Stimulated activated CD4-positive, alpha-beta T cell treated with anti-CD3 and anti-CD28 coated beads, Interleukin-4, amount 100 ng/mL, for 4 hours (primary cell): ENCODE measurements at regions not wholly inside any gene's neighbourhood (a gene's known extent, or its start where the extent isn't known, plus 50 kb on each side); places are given as distances from the start of the nearest gene placed in this dataset.

Source experiments
- DNase-seq, 2 experiments: peaks; one replicate each; pipeline ENCODE4 v3.0.0-alpha.2; 2020

DNA sequence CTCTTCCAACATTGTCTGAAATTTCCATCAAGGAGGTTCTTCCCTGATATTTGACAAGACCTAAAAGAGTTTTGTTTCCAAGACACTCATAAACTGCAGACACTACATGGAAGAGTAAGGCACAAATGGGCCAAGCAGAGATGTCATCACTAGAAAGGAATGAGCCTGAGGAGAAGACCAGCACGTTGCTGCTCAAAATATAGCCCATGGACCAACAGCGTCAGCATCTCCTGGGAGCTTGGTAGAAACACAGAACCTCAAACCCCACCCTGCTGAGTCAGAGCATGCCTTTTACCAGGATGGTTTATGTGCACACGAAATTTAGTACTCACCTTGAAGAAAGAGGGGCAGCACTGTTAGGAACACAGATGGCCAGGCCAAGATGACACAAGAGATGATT, 128.7 kb upstream of the MID1 start:
- no peak for DNase-seq

DNA sequence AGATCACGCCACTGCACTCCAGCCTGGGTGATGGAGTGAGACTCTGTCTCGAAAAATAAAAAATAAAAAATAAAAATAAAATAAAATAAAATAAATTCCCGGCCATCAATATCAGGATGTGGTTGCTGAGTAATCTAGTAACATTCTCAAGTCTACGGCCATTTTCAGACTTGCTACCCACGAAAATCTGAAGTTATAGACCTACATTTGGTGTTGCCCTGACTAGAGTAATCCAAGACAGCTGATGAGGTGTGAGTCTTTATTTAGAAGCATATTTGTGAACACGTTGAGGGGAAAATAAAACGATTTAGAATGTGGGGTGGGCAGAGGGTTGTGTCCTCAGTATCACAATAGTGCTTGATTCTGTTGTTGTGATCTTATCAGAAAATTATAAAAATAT, 130.2 kb upstream of the MID1 start:
- DNase-seq: no peak

DNA sequence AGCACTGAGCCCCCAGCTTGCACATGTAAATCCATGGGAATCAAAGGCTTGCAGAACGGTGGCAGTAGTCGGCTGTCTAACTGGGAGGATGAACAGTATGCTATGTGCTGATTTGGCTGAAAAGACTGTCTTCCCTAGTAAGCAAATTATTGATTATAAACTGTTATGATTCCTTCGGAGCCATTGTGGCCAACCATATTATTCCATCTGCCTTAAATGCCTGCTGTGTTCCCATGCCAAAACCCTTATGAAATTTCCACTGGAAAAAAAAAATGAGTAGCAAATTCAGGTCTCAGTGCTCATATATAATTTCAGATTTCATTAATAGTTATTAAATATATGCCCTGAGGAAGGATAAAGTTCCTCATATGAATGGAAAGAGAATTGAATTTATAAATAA, 132.7 kb upstream of the MID1 start:
- no peak for DNase-seq

DNA sequence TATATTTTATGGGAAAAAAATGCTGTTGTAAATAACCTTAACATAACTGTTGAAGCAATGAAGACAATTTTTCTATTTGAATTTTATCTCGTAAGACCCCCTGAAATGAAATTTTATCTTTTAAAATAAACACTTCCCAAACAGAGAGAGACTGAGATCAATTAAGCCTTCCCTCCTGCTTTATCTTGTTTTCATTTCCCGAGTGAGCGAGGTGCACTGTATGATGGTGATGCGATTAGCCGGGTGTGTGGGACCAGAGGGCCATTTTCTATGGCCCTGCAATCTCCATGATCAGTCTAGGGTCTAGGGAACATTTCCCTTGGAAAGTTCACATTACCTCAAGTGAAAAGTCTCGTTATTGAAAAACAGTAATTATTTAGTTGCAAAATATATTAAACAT, 134.1 kb upstream of the MID1 start:
- no peak for DNase-seq

DNA sequence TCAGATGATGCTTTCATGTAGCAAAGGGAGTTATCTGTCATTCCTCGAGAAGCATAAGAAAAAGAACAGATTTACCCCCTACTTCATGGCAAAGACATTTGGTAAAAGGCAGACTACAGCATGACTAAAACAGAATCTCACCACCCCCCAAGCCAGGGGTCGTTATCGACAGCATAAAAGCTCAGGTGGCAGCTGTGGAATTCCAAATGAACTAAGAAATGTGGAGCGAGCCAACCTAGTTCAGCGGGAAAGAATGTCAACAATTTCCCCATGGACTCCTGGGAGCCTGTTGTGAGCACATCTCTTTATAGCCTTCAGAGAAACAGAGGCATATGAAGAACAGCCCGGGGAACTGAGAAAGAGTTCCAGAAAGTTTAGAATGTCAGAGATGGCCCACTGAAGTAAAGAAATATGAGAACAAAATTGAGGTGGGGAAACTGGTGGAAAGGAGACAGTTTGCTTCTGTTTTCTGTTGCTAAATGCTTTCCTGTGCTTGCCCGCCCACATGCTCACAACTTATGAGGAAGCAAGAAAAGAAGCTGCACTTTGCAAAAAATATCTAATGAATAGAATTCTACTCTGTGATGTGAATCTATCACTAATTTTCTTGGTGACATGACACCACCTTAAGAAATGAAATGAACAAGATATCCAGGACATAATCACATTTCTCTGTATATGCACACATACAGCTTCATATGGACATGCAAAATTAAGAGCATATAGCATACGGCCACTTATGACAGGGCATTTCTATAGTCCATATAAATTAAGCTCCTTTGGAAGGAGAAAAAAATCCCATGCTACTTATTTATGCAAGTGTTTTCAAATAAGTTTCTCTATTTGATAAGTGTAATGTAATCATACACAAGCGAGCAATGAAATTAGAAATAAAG, 135.3 kb upstream of the MID1 start:
- no peak for DNase-seq

DNA sequence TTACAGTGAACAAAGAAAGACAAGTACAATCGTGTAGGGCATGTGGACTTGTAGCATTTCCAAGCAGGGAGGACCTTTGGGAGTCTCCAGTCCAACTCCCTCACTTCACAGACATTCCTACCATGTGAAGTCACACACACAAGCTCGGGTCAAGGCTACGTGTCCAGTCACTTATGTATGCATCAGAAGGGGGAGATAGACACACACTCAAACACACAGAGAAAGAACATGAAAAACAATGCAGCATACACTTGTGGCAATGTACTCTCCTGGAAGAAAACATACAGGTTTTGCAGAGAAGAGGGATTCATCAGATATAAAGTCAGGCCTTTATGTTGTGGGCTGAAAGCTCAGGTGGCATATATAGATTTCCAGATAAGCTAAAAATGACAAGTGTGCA, 136.1 kb upstream of the MID1 start:
- DNase-seq: no peak

DNA sequence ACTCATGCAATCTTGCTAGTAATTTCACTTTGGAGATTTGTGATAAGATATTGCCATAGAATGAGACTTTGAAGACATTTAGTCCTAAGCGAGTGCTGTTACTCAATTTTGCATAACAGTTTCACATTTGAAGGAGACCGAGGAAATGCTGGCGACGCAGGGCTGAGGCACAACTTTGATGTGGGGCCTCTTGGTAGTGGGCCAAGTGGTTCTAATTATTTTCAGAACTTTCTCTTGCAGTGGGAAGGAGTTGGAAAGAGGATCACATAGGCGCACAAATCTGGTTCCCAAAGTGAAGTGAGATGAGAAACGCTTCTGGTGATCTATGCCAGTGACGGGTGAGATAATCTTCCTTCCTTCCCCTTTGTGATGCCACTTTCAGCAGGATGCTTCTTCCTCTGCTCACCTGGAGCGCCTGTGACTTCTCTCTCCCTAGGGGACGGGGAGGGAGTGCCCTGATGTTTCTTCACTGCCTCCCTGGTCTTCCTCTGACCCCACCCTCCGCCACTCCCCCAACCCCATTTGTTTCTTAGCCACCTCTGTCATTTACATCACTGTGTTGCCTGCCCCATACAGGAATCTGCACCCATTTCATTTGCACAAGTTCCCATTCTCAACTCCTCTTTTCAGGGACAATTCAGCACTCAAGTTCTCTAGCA, 138.9 kb upstream of the MID1 start:
- no peak for DNase-seq

DNA sequence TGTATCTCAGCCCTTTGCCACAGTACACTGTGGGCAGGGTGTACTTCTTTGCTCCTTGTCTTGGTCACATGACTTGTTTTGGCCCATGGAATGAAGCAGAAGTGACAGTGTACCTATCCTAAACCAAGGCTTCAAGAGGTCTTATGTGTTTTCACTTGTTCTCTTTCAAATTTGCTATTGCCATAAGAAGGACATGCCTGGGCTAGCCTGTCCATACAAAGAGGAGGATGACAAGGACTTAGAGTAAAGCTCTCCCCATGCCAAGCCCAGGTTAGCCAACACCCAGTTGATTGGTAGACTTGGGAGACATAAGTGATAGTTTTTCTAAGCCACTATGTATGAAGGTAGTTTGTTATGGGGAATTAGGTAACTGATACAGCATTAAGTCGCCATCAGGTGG, 141.1 kb upstream of the MID1 start:
- DNase-seq: no peak

DNA sequence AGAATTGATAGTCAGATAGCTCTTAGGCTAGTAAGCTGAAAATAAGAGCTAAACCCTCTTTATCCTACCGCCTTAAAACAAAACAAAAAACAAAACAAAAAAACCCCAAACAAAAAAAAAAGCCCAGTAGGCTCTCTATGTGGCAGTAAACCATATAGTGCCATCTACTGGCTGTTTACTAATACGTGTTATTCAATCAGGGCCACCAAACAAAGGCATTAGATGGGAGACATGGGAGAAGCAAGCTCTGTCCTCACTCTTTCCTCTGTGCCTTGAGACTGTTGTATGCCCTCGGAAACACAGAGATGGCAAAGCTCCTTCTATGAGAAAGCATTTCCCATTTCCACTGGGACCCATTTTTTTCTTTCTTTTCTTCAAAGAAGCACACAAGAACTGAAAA, 148.8 kb upstream of the MID1 start:
- DNase-seq: no peak

DNA sequence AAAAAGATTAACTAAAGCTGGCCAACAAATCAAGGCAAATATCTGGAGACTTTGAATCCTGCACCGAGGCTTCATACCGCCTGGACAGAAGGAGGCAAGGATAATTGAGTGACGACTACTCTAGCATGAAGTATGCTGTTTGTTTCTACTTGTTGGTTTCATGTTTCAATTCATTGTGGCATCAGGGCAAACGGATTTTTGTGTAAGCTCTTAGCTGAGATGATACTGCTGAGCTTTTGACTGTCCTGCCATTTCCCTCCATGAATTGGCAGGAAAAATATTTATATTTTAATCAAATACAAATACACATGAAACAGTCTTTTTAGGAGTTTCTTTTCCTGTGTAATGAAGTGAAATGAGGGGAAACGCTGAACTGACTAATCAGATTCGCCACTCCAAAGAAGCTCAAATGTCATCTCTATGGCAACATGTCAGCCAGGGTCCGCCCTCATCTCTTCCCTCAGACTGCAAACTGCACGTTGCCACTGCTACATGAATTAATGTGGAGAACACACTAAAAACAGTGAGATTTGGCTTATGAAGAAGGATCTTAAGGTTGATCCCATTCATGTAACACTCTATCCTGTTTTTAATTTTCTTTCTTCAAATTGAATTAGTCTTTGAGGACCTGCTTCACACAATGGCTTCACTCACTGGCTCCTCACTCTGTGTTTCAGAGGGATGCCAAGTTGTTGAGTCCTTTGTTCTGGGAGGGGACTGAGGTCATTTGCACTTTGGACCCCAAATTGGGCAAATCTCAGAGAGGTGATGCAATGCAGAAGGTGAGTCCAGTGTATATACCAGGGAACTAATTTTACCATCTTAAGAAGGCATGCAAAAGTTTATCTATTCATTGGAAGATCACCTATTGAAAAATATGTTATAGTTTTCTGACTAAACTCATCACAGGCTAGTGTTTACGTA, 149.6 kb upstream of the MID1 start:
- no peak for DNase-seq

DNA sequence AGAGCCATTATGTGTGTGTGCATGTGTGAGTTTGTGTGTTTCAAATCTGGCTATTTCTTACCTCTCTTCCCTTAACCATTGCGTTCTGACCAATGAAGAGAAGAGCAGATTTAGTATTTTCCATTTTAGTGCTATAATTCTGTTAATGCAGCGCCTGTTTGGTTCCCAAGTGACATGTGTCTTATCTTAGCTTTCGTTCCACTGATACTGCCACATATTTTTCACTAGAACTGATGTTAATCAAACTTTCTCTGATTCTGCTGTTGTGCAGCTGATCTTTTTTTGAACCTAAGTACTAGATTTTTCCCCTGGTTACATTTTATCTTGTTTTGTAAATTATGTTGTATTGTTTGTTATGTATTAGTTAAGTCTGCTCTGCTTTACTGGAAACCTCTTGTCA, 152.9 kb upstream of the MID1 start:
- DNase-seq: no peak

DNA sequence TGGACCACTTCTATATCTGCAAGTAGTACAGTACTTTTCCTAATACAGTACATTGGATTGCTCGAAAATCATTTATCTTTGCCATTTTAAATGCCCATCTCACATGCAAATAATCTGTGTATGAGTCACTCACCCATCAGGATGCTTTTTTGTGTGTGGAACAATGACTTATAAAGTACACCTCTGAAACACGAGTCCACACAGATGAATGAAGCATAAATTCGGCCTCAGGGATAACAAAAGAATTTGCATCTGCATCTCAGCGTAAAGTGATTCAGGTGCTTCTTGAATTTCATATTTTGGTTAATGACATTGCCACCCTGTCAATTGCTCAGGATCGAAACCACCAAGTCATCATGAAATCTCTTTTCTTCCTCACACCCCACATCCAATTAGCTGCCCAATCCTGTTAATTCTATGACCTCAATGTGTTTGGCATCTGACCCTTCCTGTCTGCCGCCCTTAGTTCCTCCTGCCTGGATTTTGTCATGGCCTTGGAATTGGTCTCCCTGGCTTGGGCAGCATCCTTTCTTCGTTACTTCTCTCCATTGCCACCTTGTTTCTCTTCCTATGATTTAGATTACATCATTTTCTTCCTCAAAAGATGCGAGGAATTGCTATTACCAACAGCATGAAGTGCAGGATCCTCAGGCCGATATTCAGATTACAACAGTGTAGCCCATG, 161.6 kb upstream of the MID1 start:
- DNase-seq: no peak

DNA sequence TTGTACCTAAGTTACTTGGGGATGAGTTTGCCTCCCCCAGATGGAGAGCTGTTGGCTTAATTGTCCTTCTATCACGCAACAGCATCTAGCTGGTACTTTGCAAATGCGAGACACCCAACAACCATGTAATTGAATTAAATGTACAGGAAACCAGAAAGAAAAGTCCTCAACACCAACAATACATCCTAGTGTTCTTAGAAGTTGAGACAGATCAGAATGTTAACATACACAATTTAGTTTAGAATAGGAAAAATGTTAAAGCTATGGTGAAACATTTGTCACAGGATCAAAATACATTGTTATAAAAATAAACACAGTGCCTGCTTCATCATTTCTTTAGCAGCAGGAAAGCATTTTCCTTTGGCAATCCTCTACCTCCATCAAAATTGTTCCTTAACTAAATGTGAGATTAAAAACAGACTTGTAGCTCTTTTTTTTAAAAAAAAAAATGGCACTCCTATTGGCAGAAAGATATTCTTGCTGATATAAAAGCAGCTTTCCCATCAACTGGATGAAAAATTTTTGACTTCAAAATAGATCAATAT, 163.1 kb upstream of the MID1 start:
- DNase-seq: no peak

DNA sequence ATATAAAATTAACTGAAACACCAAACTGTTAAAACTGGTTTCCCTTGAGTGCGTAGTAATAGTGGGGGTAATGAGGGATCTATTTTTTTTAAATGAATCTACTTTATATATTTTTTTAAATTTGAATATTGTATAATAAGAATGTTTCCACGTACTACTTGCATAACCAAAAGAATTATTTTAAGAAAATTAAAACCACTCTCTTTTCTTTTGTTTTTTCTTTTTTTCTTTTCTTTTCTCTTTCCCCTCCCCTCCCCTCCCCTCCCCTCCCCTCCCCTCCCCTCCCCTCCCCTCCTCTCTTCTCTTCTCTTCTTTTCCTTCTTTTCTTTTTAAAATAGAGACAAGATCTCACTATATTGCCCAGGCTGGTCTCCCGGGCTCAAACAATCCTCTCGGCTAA, 166.9 kb upstream of the MID1 start:
- DNase-seq: no peak

DNA sequence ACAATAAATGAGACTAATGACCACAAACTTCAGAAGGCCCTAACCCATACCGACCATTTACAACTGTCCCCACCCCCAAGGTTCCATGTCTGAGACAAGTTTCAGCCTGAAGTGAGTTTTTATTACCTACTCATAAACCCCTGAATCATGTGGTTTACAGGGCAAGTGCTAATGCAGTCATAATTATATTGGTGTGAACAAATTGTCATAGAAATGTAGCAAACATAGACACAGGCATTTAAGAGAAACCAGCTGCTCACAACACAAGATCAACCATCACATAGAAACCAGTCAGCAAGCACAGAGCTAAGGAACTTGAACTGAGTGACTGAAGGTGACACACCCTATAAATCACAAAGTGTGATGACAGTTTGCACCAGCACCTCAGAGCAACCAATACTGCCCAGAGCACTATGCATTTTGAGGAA, 173.8 kb upstream of the MID1 start:
- no peak for DNase-seq

DNA sequence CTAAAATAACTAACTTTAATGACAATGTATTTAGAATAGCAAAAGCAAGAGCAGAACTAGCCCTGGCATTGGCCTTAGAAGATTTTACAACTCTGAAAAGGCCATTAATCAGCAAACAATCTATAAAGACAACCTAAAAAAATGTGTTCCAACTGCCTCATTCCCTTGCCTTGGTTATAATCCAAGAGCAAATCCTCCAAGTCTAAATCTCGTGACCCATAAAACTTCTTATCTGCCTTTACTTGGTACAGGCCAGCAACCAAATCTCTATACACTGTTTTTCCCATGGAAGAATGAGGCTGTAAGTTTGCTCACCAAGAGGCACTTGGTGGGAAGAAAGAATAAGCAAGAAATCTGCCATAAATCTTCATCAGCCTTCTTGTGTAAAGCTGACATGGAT, 175.3 kb upstream of the MID1 start:
- DNase-seq: no peak

DNA sequence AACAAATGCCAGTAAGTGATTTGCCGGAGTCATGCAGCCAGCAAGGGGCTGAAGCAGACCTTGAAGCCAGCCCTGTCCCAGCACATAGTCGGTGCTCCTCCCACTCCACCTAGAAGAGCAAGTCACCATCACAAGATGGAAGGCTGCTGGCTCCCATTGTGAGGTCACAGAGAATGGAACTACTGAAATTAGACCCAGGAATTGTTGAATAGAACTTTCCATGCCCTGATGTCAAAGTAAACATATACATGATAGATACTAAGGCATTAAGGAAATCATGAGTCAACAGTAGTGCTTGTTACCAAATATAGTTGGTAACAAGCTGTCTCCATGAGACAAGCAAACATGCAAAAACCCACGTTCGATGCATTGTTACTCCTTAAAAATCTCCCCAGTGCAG, 177.1 kb upstream of the MID1 start:
- DNase-seq: no peak

DNA sequence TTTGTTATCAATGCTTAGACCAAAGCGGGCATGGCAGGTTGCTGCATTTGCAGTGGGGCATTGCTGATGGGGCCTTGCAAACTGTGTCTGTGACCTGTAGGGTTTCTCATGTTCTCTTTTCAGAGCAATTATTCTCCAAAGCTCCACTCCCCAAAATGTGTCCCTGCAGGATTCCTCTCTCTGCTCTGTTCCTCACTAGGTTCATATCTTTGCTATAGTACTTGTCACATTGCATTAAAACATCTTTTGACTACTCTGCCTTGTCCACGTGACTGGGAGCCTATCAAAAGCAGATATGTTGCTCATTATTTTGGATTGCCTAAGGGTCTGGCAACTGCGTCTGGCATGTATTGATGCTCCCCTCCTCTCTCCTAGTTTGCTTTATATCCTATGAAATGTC, 177.7 kb upstream of the MID1 start:
- DNase-seq: no peak

DNA sequence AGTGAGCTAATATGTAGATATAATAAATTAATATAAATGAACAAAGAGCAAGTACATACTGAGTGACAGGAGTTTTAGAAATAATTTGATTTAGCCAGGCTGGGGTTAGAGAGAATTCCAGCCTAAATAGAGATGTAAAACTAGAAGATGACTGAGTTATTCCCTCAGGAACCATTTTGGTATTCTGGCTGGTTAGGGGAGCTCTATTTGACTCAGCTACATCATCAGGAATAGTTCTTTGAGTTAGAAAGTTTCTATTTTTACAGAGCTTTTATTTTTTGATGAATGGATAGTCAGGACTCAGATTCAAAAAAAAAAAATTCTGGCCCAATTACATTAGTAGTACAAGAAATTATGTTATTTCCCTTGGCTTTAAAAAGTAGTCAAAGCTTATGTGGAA, 180.4 kb upstream of the MID1 start:
- no peak for DNase-seq

DNA sequence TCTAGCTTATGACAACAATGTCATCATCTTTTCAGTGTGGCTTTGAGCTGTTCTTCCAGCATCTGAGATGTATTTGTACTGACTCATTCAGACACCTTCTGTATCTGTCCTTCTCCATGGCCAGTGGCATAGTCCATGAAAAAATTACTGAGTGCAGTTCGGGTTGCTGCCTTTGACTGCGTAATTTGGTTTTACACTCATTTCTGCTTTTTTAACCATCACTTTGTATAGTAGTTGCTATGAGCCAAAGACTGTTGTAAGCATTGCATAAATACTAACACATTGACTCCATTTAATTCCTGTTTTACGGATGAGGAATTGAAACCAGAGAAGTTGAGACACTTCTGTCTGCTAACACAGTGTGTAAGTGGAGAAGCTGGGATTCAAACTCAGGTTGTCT, 190.7 kb upstream of the MID1 start:
- no peak for DNase-seq

DNA sequence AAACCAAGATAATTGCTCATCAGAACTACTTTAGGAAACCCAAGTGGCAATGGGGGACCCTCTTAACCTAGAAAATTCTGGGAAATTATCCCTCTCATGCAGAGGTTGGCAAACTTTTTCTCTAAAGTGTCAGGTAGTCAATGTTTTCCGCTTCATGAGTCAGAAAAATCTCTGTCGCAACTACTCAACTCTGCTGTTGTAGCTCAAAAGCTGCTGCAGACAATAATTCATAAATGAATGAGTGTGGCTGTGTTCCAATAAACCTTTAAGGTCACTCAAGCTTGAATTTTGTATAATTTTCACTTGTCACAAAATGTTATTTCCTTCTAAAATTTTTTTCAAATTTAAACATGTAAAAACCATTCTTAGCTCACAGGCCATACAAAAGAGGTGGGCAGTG, 193.4 kb upstream of the MID1 start:
- no peak for DNase-seq

DNA sequence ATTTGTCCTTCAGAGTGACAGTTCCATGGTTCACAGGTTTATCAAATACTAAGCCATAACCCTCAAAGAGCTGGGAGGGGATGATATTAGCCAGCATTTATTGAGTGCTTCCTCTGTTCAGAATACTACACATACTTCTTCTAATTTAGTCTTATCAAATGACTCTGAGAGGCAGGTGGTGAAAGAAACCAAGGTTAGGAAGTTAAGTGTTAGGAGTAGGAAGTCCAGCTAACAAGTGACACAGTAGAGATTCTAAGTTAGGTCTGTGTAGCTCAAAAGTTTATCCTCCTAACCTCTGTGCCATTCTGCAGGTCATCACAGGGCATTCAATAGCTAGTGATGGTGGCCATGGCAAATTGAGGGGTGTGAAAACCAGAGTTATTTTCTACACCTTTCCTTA, 198.3 kb upstream of the MID1 start:
- DNase-seq: no peak

DNA sequence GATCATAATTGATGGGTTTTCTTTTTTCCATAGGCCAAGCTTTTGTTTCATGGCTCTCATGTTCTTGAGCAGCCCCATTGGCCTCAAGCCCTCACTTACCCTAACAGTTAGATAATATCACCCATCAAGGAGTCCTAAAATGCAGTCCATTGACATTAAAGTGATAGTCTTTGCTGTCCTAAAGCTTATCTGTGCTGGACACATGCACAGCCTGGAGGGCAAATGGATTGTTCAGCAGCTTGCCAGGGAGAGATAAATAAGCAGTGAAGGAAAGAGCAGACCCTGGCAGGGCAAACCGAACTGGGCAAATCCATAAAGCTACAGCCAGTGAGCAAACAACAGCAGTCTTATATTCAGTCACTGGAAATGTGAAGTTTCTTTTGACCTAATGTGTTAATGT, 199.6 kb upstream of the MID1 start:
- DNase-seq: no peak
